ENCODE measurements at regions not wholly inside any gene's neighbourhood (a gene's known extent, or its start where the extent isn't known, plus 50 kb on each side); places are given as distances from the start of the nearest gene placed in this dataset.

GRCh38 chr3:72429589-72430353 is 418.5 kb downstream of the SHQ1 start:
- Histone ChIP-seq H3K4me3 (no peak overlapping the region), H3K9me3 (no peaks in the 10 kb centered on the region), H3K36me3 (no peaks in the 10 kb centered on the region), H3K27ac (no peak overlapping the region), H3K27me3 (no peaks in the 10 kb centered on the region), H3K4me1 (peaks cover 50% of the 10 kb centered on the region)
- DNase-seq (ENCODE audit: extremely low spot score in 2 of 2): no peak
- intact Hi-C loops (cut with DNase I): no loop called here
- TF ChIP-seq POLR2AphosphoS5 (IDR thresholded peaks at IDR 0.05; ENCODE audit: insufficient read depth in 1 of 2, low read depth in 1 of 2) (no peak), CTCF (IDR thresholded peaks at IDR 0.05) (no peak), POLR2A (IDR thresholded peaks at IDR 0.05) (no peak)

GRCh38 chr3:72428803-72429202 is 419.4 kb downstream of the SHQ1 start:
- intact Hi-C loops (cut with DNase I): no loop called here
- Histone ChIP-seq H3K27me3 (no peaks in the 10 kb centered on the region), H3K9me3 (no peaks in the 10 kb centered on the region), H3K4me1 (peaks cover 50% of the 10 kb centered on the region), H3K36me3 (no peaks in the 10 kb centered on the region), H3K27ac (no peak overlapping the region), H3K4me3 (no peak overlapping the region)
- no peak for TF ChIP-seq POLR2AphosphoS5 (IDR thresholded peaks at IDR 0.05; ENCODE audit: insufficient read depth in 1 of 2, low read depth in 1 of 2)
- TF ChIP-seq POLR2A (IDR thresholded peaks at IDR 0.05): no peak
- TF ChIP-seq CTCF (IDR thresholded peaks at IDR 0.05): no peak
- DNase-seq (ENCODE audit: extremely low spot score in 2 of 2): no peak

GRCh38 chr3:72427624-72428023 is 420.6 kb downstream of the SHQ1 start:
- Histone ChIP-seq H3K4me1 (peaks cover 50% of the 10 kb centered on the region), H3K27ac (no peak overlapping the region), H3K36me3 (no peaks in the 10 kb centered on the region), H3K4me3 (no peak overlapping the region), H3K9me3 (no peaks in the 10 kb centered on the region), H3K27me3 (no peaks in the 10 kb centered on the region)
- intact Hi-C loops (cut with DNase I): no loop called here
- no peak for TF ChIP-seq POLR2A (IDR thresholded peaks at IDR 0.05)
- no peak for TF ChIP-seq POLR2AphosphoS5 (IDR thresholded peaks at IDR 0.05; ENCODE audit: insufficient read depth in 1 of 2, low read depth in 1 of 2)
- TF ChIP-seq CTCF (IDR thresholded peaks at IDR 0.05): no peak
- no peak for DNase-seq (ENCODE audit: extremely low spot score in 2 of 2)

GRCh38 chr3:72426618-72427397 is 421.4 kb downstream of the SHQ1 start:
- no peaks in the 10 kb centered on the region for H3K9me3 ChIP-seq
- H3K4me1 ChIP-seq: peaks cover 46% of the 10 kb centered on the region
- H3K4me3 ChIP-seq: no peak overlapping the region
- H3K27me3 ChIP-seq: no peaks in the 10 kb centered on the region
- TF ChIP-seq CTCF (IDR thresholded peaks at IDR 0.05): no peak
- TF ChIP-seq POLR2AphosphoS5 (IDR thresholded peaks at IDR 0.05; ENCODE audit: insufficient read depth in 1 of 2, low read depth in 1 of 2): no peak
- TF ChIP-seq POLR2A (IDR thresholded peaks at IDR 0.05): no peak
- no peaks in the 10 kb centered on the region for H3K36me3 ChIP-seq
- H3K27ac ChIP-seq: no peak overlapping the region
- DNase-seq (ENCODE audit: extremely low spot score in 2 of 2): no peak
- intact Hi-C loops (cut with DNase I): no loop called here

GRCh38 chr3:72423643-72424042 is 424.6 kb downstream of the SHQ1 start:
- no peak overlapping the region for H3K27ac ChIP-seq
- TF ChIP-seq POLR2AphosphoS5 (IDR thresholded peaks at IDR 0.05; ENCODE audit: insufficient read depth in 1 of 2, low read depth in 1 of 2) (no peak), CTCF (IDR thresholded peaks at IDR 0.05) (no peak), POLR2A (IDR thresholded peaks at IDR 0.05) (no peak)
- intact Hi-C loops (cut with DNase I): no loop called here
- H3K36me3 ChIP-seq: no peaks in the 10 kb centered on the region
- H3K9me3 ChIP-seq: no peaks in the 10 kb centered on the region
- no peak overlapping the region for H3K4me3 ChIP-seq
- peaks cover 39% of the 10 kb centered on the region for H3K4me1 ChIP-seq
- H3K27me3 ChIP-seq: no peaks in the 10 kb centered on the region
- DNase-seq (ENCODE audit: extremely low spot score in 2 of 2): no peak

All from vagina (tissue), 2 donors.